ENCODE measurements at regions not wholly inside any gene's neighbourhood (a gene's known extent, or its start where the extent isn't known, plus 50 kb on each side); places are given as distances from the start of the nearest gene placed in this dataset.

- TF ChIP-seq POLR2A (IDR thresholded peaks at IDR 0.05; ENCODE audit: low read depth): no peak
- TF ChIP-seq, protein P1, sequence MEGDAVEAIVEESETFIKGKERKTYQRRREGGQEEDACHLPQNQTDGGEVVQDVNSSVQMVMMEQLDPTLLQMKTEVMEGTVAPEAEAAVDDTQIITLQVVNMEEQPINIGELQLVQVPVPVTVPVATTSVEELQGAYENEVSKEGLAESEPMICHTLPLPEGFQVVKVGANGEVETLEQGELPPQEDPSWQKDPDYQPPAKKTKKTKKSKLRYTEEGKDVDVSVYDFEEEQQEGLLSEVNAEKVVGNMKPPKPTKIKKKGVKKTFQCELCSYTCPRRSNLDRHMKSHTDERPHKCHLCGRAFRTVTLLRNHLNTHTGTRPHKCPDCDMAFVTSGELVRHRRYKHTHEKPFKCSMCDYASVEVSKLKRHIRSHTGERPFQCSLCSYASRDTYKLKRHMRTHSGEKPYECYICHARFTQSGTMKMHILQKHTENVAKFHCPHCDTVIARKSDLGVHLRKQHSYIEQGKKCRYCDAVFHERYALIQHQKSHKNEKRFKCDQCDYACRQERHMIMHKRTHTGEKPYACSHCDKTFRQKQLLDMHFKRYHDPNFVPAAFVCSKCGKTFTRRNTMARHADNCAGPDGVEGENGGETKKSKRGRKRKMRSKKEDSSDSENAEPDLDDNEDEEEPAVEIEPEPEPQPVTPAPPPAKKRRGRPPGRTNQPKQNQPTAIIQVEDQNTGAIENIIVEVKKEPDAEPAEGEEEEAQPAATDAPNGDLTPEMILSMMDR (IDR thresholded peaks at IDR 0.05): no peak
- TF ChIP-seq EP300 (IDR thresholded peaks at IDR 0.05): no peak
Measured at GRCh38 chr21:32090956-32091355, 187.9 kb downstream of the MIS18A start.
